Neural cell (in vitro differentiated cells): ENCODE measurements at regions not wholly inside any gene's neighbourhood (a gene's known extent, or its start where the extent isn't known, plus 50 kb on each side); places are given as distances from the start of the nearest gene placed in this dataset.

Experiments used
- H2AFZ ChIP-seq: fragments of 200-600, 300-800 bp; sonication (generic), shearing (Covaris generic); 2 replicates; pipeline ENCODE4 v1.6.0; 2014; ENCODE audit warnings: low read depth, mild to moderate bottlenecking, antibody characterized with exemption, low read length, moderate library complexity
- H3F3A ChIP-seq: fragments of 200-600 bp; shearing (Covaris generic); 2 replicates; pipeline ENCODE4 v1.6.1; 2016; ENCODE audit warnings: mild to moderate bottlenecking, moderate library complexity, mixed read lengths, antibody characterized with exemption, low read length; ENCODE audit not compliant: insufficient read depth, poor library complexity, severe bottlenecking
- H3K27ac ChIP-seq: fragments of 200-600, 300-800 bp; sonication (generic), shearing (Covaris generic); 2 replicates; pipeline ENCODE4 v1.5.1; 2014; ENCODE audit warnings: mild to moderate bottlenecking, low read length, moderate library complexity
- H3K27me3 ChIP-seq: fragments of 300-800, 200-600 bp; sonication (generic), shearing (Covaris generic); 2 replicates; pipeline ENCODE4 v1.6.0; 2014; ENCODE audit warnings: mild to moderate bottlenecking, low read depth, low read length, moderate library complexity; ENCODE audit not compliant: insufficient read depth
- H3K36me3 ChIP-seq: fragments of 300-800, 200-600 bp; sonication (generic), shearing (Covaris generic); 2 replicates; pipeline ENCODE4 v1.5.1; 2014; ENCODE audit warnings: mild to moderate bottlenecking, antibody characterized with exemption, low read length, moderate library complexity; ENCODE audit not compliant: insufficient read depth
- H3K4me2 ChIP-seq: fragments of 300-800, 200-600 bp; sonication (generic), shearing (Covaris generic); 2 replicates; pipeline ENCODE4 v1.6.0; 2014; ENCODE audit warnings: mild to moderate bottlenecking, low read length
- H3K4me3 ChIP-seq: fragments of 300-800, 200-600 bp; sonication (generic), shearing (Covaris generic); 2 replicates; pipeline ENCODE4 v1.5.1; 2014; ENCODE audit warnings: mild to moderate bottlenecking, low read length, moderate library complexity
- H3K79me2 ChIP-seq: fragments of 200-600 bp; shearing (Covaris generic); replicated peaks from 2 replicates; pipeline ENCODE4 v1.6.0; 2014; ENCODE audit warnings: mild to moderate bottlenecking, low read length, moderate library complexity; ENCODE audit not compliant: insufficient read depth
- H3K9ac ChIP-seq: fragments of 300-800, 200-600 bp; sonication (generic), shearing (Covaris generic); 2 replicates; pipeline ENCODE4 v1.6.1; 2016; ENCODE audit warnings: mild to moderate bottlenecking, low read length, mixed read lengths
- H3K9me2 ChIP-seq: fragments of 200-600 bp; shearing (Covaris generic); 2 replicates; pipeline ENCODE4 v1.6.1; 2016; ENCODE audit warnings: mild to moderate bottlenecking, low read length, mixed read lengths; ENCODE audit not compliant: insufficient read depth
- H3K9me3 ChIP-seq: fragments of 200-600, 300-800 bp; sonication (generic), shearing (Covaris generic); 2 replicates; pipeline ENCODE4 v1.6.1; 2016; ENCODE audit warnings: mild to moderate bottlenecking, mixed run types, low read length, moderate library complexity, mixed read lengths
- H4K20me1 ChIP-seq: fragments of 200-600 bp; shearing (Covaris generic); 2 replicates; pipeline ENCODE4 v1.6.1; 2016; ENCODE audit warnings: mild to moderate bottlenecking, mixed run types; ENCODE audit not compliant: insufficient read depth
- CTCF ChIP-seq: fragments of 450-650 bp; IDR thresholded peaks from 2 replicates; pipeline ENCODE4 v1.5.1; 2014; ENCODE audit warnings: antibody characterized with exemption, mild to moderate bottlenecking, moderate library complexity; ENCODE audit not compliant: poor library complexity, severe bottlenecking
- EP300 ChIP-seq: fragments of 450-650 bp; conservative IDR thresholded peaks from 2 replicates; pipeline ENCODE4 v1.6.1; 2014; ENCODE audit warnings: antibody characterized with exemption, mild to moderate bottlenecking, moderate library complexity; ENCODE audit not compliant: poor library complexity, severe bottlenecking
- EZH2 ChIP-seq: fragments of 200-600, 300-800 bp; shearing (Covaris generic), sonication (generic); IDR thresholded peaks from 2 replicates; pipeline ENCODE4 v1.6.1; 2014; ENCODE audit warnings: antibody characterized with exemption, low read length, borderline replicate concordance, mild to moderate bottlenecking; ENCODE audit not compliant: insufficient read depth, poor library complexity, severe bottlenecking
- MXI1 ChIP-seq: fragments of 450-650 bp; conservative IDR thresholded peaks from 2 replicates; pipeline ENCODE4 v1.6.1; 2014; ENCODE audit warnings: antibody characterized with exemption, mild to moderate bottlenecking; ENCODE audit not compliant: poor library complexity, severe bottlenecking
- POLR2AphosphoS5 ChIP-seq: IDR thresholded peaks from 2 replicates; pipeline ENCODE4 v1.6.1; 2012
- RAD21 ChIP-seq: fragments of 450-650 bp; conservative IDR thresholded peaks from 2 replicates; pipeline ENCODE4 v1.6.1; 2014; ENCODE audit warnings: antibody characterized with exemption, mild to moderate bottlenecking, moderate library complexity
- REST ChIP-seq: IDR thresholded peaks from 2 replicates; pipeline ENCODE4 v1.6.1; 2012; ENCODE audit warnings: borderline replicate concordance
- SMC3 ChIP-seq: fragments of 450-650 bp; conservative IDR thresholded peaks from 2 replicates; pipeline ENCODE4 v1.6.1; 2014; ENCODE audit warnings: antibody characterized with exemption, mild to moderate bottlenecking, moderate library complexity; ENCODE audit not compliant: poor library complexity
- TAF1 ChIP-seq: IDR thresholded peaks from 2 replicates; pipeline ENCODE4 v1.6.1; 2012; ENCODE audit warnings: low read depth

GRCh38 chr3:117010318-117010717 lies 300.7 kb downstream of the TUSC7 start:
- H3K27me3 ChIP-seq: no peaks in the 10 kb centered on the region
- no peak overlapping the region for H3K4me3 ChIP-seq
- no peaks in the 10 kb centered on the region for H4K20me1 ChIP-seq
- H3K36me3 ChIP-seq: no peaks in the 10 kb centered on the region
- no peak for TF ChIP-seq REST
- TF ChIP-seq MXI1: no peak
- TF ChIP-seq TAF1: no peak
- TF ChIP-seq SMC3: no peak
- TF ChIP-seq RAD21: no peak
- TF ChIP-seq EZH2: no peak
- TF ChIP-seq POLR2AphosphoS5: no peak
- TF ChIP-seq EP300: no peak
- no peak for TF ChIP-seq CTCF
- no peak overlapping the region for H3K9ac ChIP-seq
- H3K9me3 ChIP-seq: no peaks in the 10 kb centered on the region
- H3K27ac ChIP-seq: no peak overlapping the region
- H3K79me2 ChIP-seq: no peaks in the 10 kb centered on the region
- no peak overlapping the region for H2AFZ ChIP-seq
- no peaks in the 10 kb centered on the region for H3F3A ChIP-seq
- no peak overlapping the region for H3K4me2 ChIP-seq
- H3K9me2 ChIP-seq: no peaks in the 10 kb centered on the region

DNA sequence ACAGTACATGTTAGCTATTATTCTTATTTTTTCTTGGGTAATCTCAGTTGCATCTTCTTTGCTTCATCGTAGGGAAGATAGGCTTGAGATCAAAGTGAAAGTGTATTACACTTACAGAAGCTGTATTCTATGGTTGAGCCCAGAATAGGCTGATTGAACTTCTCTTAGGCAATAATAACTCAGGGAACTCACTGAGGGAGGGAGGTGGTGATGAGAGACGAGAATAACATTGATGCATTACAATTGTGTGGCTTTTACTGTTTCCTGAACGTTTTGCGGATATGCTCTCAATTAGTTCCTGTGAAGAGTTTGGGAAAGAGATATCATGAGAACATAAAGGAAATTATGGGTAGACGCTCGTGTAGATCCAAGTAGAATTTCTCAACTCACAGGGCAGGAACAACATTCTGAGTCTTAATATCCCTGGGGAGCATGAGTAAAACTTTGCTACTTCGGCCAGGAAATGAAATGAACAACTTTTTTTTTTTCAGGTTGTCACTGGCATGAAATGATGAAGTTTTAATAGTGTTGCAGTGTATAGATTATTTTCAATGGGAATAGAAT lies 302.2 kb downstream of the TUSC7 start:
- TF ChIP-seq MXI1 (no peak), EZH2 (no peak), TAF1 (no peak), POLR2AphosphoS5 (no peak), EP300 (no peak), REST (no peak), SMC3 (no peak)
- Histone ChIP-seq H4K20me1 (no peaks in the 10 kb centered on the region), H3K4me3 (no peak overlapping the region), H3K27ac (no peak overlapping the region), H3K9ac (no peak overlapping the region), H3K4me2 (no peak overlapping the region), H3F3A (no peaks in the 10 kb centered on the region), H3K9me2 (no peaks in the 10 kb centered on the region), H3K9me3 (no peaks in the 10 kb centered on the region), H3K79me2 (no peaks in the 10 kb centered on the region), H3K36me3 (no peaks in the 10 kb centered on the region), H3K27me3 (no peaks in the 10 kb centered on the region), H2AFZ (no peak overlapping the region)
